HG02884 (cell line): ENCODE measurements at regions not wholly inside any gene's neighbourhood (a gene's known extent, or its start where the extent isn't known, plus 50 kb on each side); places are given as distances from the start of the nearest gene placed in this dataset.

Source experiments
- ATAC-seq: cut with Tn5 transposase; IDR thresholded peaks from one replicate; pipeline ENCODE4 v1.9.1; 2021; ENCODE audit warnings: mild to moderate bottlenecking, moderate library complexity; ENCODE audit not compliant: unreplicated experiment

- ATAC-seq = peak; percentile 59
Observed at GRCh38 chr6:99219788-99220187, 129.7 kb downstream of the FAXC start.

- no peak for ATAC-seq
Observed at GRCh38 chr6:99216959-99217358, 132.5 kb downstream of the FAXC start.

GRCh38 chr6:99195986-99196655, 153.4 kb downstream of the FAXC start:
- ATAC-seq = no peak

- no peak for ATAC-seq
Observed at GRCh38 chr6:99192561-99192960, 156.9 kb downstream of the FAXC start.

GRCh38 chr6:99189823-99190721, 159.4 kb downstream of the FAXC start:
- ATAC-seq = peak; percentile 98

- no peak for ATAC-seq
Observed at GRCh38 chr6:99187429-99187828, 162.0 kb downstream of the FAXC start.

- no peak for ATAC-seq
Observed at GRCh38 chr6:99186417-99186816, 163.1 kb downstream of the FAXC start.

- no peak for ATAC-seq
Observed at GRCh38 chr6:99185525-99185924, 163.9 kb downstream of the FAXC start.

GRCh38 chr6:99184696-99185095, 164.8 kb downstream of the FAXC start:
- ATAC-seq = no peak

GRCh38 chr6:99183066-99183465, 166.4 kb downstream of the FAXC start:
- no peak for ATAC-seq

- no peak for ATAC-seq
Observed at GRCh38 chr6:99181174-99181573, 168.3 kb downstream of the FAXC start.

GRCh38 chr6:99178168-99178567, 171.3 kb downstream of the FAXC start:
- no peak for ATAC-seq

GRCh38 chr6:99177736-99178135, 171.7 kb downstream of the FAXC start:
- no peak for ATAC-seq

GRCh38 chr6:99165838-99166237, 183.6 kb downstream of the FAXC start:
- ATAC-seq = peak; percentile 94

- no peak for ATAC-seq
Observed at GRCh38 chr6:99152347-99152643, 197.2 kb downstream of the FAXC start.

GRCh38 chr6:99151634-99152346, 197.7 kb downstream of the FAXC start:
- peak; percentile 97 for ATAC-seq

GRCh38 chr6:99148761-99149160, 200.7 kb downstream of the FAXC start:
- ATAC-seq = no peak

GRCh38 chr6:99148111-99148510, 200.4 kb upstream of the FBXL4 start:
- ATAC-seq = no peak

- no peak for ATAC-seq
Observed at GRCh38 chr6:99147206-99147605, 199.5 kb upstream of the FBXL4 start.

- ATAC-seq = no peak
Observed at GRCh38 chr6:99146711-99147110, 199.0 kb upstream of the FBXL4 start.

- ATAC-seq = no peak
Observed at GRCh38 chr6:99145738-99146137, 198.0 kb upstream of the FBXL4 start.
